ENCODE measurements at regions not wholly inside any gene's neighbourhood (a gene's known extent, or its start where the extent isn't known, plus 50 kb on each side); places are given as distances from the start of the nearest gene placed in this dataset.

- CTCF ChIA-PET = no interaction called here
- POLR2A ChIA-PET = no interaction called here
- H3K9me1 ChIP-seq (replicated peaks; ENCODE audit: control insufficient read depth, extremely low read depth, insufficient read depth, low read length) = no peaks in the 10 kb centered on the region
- H3K4me3 ChIP-seq (replicated peaks in 1 of 3; ENCODE audit: insufficient read depth in 1 of 3, low read depth in 1 of 3, low read length in 3 of 3) = no peak overlapping the region
- no peak overlapping the region for H3K4me2 ChIP-seq (ENCODE audit: insufficient read depth, low read length)
- intact Hi-C loops (cut with micrococcal nuclease) (no loop called here), dilution Hi-C loops (cut with MboI; ENCODE audit: extremely low pct_ligation_motif_present, low sequenced_read_pairs) (no loop called here)
- H3K79me2 ChIP-seq (ENCODE audit: control insufficient read depth, insufficient read depth, low read length) = no peaks in the 10 kb centered on the region
- no peak overlapping the region for H3K9ac ChIP-seq (replicated peaks; ENCODE audit: extremely low read depth, insufficient read depth, low read length)
- H3K27ac ChIP-seq (ENCODE audit: insufficient read depth, low read depth, low read length) = no peak overlapping the region
- H3K36me3 ChIP-seq (ENCODE audit: control insufficient read depth in 2 of 2, extremely low read depth in 1 of 2, insufficient read depth in 2 of 2, low read length in 2 of 2) = no peaks in the 10 kb centered on the region
- FAIRE-seq (no peak), DNase-seq (ENCODE audit: low read depth, low spot score) (no peak)
- TF ChIP-seq POLR2A (IDR thresholded peaks at IDR 0.05; ENCODE audit: low read depth, low read length) (no peak), POLR2AphosphoS5 (IDR thresholded peaks at IDR 0.05; ENCODE audit: insufficient read depth, low read depth, low read length) (no peak), FOS (IDR thresholded peaks at IDR 0.05; ENCODE audit: borderline replicate concordance, insufficient read depth, low read length) (no peak), EZH2 (IDR thresholded peaks at IDR 0.05; ENCODE audit: borderline replicate concordance, low read depth, low read length, severe bottlenecking) (no peak), MAX (IDR thresholded peaks at IDR 0.05; ENCODE audit: insufficient read depth, insufficient read length) (no peak), CTCF (IDR thresholded peaks at IDR 0.05; ENCODE audit: extremely low read depth in 1 of 2, insufficient read depth in 1 of 2, low read depth in 1 of 2, low read length in 2 of 2) (no peak), JUN (IDR thresholded peaks at IDR 0.05; ENCODE audit: borderline replicate concordance, insufficient read depth, insufficient read length, low read depth) (no peak), GATA2 (IDR thresholded peaks at IDR 0.05; ENCODE audit: insufficient read depth, insufficient read length, low read depth, low read length) (no peak), MYC (IDR thresholded peaks at IDR 0.05; ENCODE audit: low read depth, low read length) (no peak)
- no peak overlapping the region for H2AFZ ChIP-seq (ENCODE audit: low read depth, low read length)
- BruUV-seq (replicated peaks) = no TSS peak
- H3K9me3 ChIP-seq (replicated peaks; ENCODE audit: control insufficient read depth, insufficient read depth, low read length) = no peaks in the 10 kb centered on the region
- H4K20me1 ChIP-seq (replicated peaks; ENCODE audit: control insufficient read depth, extremely low read depth, insufficient read depth, low read length) = no peaks in the 10 kb centered on the region
- no peaks in the 10 kb centered on the region for H3K4me1 ChIP-seq (ENCODE audit: control insufficient read depth, extremely low read depth, insufficient read depth, low read length)
- peaks cover 6 to 19% of the 10 kb centered on the region in 2 experiments for H3K27me3 ChIP-seq (ENCODE audit: control insufficient read depth in 2 of 2, insufficient read depth in 2 of 2, low read length in 2 of 2)
Measured at GRCh38 chr1:22340066-22340465, 111.6 kb upstream of the ZBTB40 start.

Measured in endothelial cell of umbilical vein (primary cell).